ENCODE measurements at regions not wholly inside any gene's neighbourhood (a gene's known extent, or its start where the extent isn't known, plus 50 kb on each side); places are given as distances from the start of the nearest gene placed in this dataset.

- no peak for DNase-seq
Measured at GRCh38 chr18:42561521-42561920, 554.0 kb downstream of the RIT2 start.

GRCh38 chr18:42563995-42564394 lies 551.5 kb downstream of the RIT2 start:
- no peak for DNase-seq

- DNase-seq, result no peak
Measured at GRCh38 chr18:42564761-42565160, 550.7 kb downstream of the RIT2 start.

GRCh38 chr18:42568773-42569172 lies 546.7 kb downstream of the RIT2 start:
- no peak for DNase-seq

GRCh38 chr18:42574871-42575270 lies 540.6 kb downstream of the RIT2 start:
- no peak for DNase-seq

GRCh38 chr18:42576124-42576523 lies 539.4 kb downstream of the RIT2 start:
- peak; percentile 7 for DNase-seq

GRCh38 chr18:42578792-42579191 lies 536.7 kb downstream of the RIT2 start:
- DNase-seq, result peak; percentile 32

- no peak for DNase-seq
Measured at GRCh38 chr18:42582266-42582665, 533.2 kb downstream of the RIT2 start.

GRCh38 chr18:42583283-42583731 lies 532.2 kb downstream of the RIT2 start:
- no peak for DNase-seq

GRCh38 chr18:42586601-42587000 lies 528.9 kb downstream of the RIT2 start:
- DNase-seq, result no peak

- no peak for DNase-seq
Measured at GRCh38 chr18:42588786-42589185, 526.7 kb downstream of the RIT2 start.

GRCh38 chr18:42604820-42605219 lies 510.7 kb downstream of the RIT2 start:
- no peak for DNase-seq

GRCh38 chr18:42606886-42607495 lies 508.5 kb downstream of the RIT2 start:
- DNase-seq, result no peak

GRCh38 chr18:42611134-42611533 lies 504.4 kb downstream of the RIT2 start:
- no peak for DNase-seq

- DNase-seq, result no peak
Measured at GRCh38 chr18:42614619-42615293, 500.7 kb downstream of the RIT2 start.

GRCh38 chr18:42617221-42617620 lies 498.3 kb downstream of the RIT2 start:
- DNase-seq, result no peak

GRCh38 chr18:42619771-42620170 lies 495.7 kb downstream of the RIT2 start:
- DNase-seq, result no peak

- DNase-seq, result no peak
Measured at GRCh38 chr18:42620657-42621056, 494.8 kb downstream of the RIT2 start.

- DNase-seq, result no peak
Measured at GRCh38 chr18:42623935-42624334, 491.6 kb downstream of the RIT2 start.

GRCh38 chr18:42632801-42633200 lies 482.7 kb downstream of the RIT2 start:
- DNase-seq, result no peak

- no peak for DNase-seq
Measured at GRCh38 chr18:42635378-42636048, 480.0 kb downstream of the RIT2 start.

- no peak for DNase-seq
Measured at GRCh38 chr18:42636309-42636708, 479.2 kb downstream of the RIT2 start.

GRCh38 chr18:42640160-42640559 lies 475.3 kb downstream of the RIT2 start:
- no peak for DNase-seq

- no peak for DNase-seq
Measured at GRCh38 chr18:42641996-42642395, 473.5 kb downstream of the RIT2 start.
